ENCODE measurements at regions not wholly inside any gene's neighbourhood (a gene's known extent, or its start where the extent isn't known, plus 50 kb on each side); places are given as distances from the start of the nearest gene placed in this dataset.

DNA sequence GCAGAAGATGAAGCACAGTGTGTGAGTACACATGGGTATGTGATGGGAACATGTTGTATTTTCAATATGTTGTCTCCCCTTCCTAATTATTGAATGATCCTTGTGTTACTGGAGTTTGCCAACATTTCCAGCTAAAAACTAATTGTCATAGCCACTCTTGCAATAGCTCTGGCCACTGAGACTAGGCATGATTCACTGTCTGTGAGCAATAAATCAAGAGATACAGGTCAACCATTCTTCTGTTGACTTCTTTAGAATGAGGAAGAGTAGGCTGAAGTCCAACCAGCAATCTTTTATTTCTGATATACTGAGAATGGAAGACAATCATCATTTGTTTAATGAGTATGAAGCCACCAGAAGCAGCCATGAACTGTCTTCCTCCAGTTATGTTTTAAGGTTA lies 413.9 kb downstream of the SLITRK5 start:
- H3K4me1 Mint-ChIP-seq: no peaks in the 10 kb centered on the region
- no peaks in the 10 kb centered on the region for H3K9me3 Mint-ChIP-seq
- TF ChIP-seq, protein P1, sequence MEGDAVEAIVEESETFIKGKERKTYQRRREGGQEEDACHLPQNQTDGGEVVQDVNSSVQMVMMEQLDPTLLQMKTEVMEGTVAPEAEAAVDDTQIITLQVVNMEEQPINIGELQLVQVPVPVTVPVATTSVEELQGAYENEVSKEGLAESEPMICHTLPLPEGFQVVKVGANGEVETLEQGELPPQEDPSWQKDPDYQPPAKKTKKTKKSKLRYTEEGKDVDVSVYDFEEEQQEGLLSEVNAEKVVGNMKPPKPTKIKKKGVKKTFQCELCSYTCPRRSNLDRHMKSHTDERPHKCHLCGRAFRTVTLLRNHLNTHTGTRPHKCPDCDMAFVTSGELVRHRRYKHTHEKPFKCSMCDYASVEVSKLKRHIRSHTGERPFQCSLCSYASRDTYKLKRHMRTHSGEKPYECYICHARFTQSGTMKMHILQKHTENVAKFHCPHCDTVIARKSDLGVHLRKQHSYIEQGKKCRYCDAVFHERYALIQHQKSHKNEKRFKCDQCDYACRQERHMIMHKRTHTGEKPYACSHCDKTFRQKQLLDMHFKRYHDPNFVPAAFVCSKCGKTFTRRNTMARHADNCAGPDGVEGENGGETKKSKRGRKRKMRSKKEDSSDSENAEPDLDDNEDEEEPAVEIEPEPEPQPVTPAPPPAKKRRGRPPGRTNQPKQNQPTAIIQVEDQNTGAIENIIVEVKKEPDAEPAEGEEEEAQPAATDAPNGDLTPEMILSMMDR (IDR thresholded peaks at IDR 0.05): no peak
- no peaks in the 10 kb centered on the region for H3K27me3 Mint-ChIP-seq (ENCODE audit: low read depth, poor library complexity)
- no peaks in the 10 kb centered on the region for H3K36me3 Mint-ChIP-seq (ENCODE audit: low read depth)
- no peak overlapping the region for H3K27ac Mint-ChIP-seq
- DNase-seq: no peak
- H3K4me3 Mint-ChIP-seq: no peak overlapping the region

DNA sequence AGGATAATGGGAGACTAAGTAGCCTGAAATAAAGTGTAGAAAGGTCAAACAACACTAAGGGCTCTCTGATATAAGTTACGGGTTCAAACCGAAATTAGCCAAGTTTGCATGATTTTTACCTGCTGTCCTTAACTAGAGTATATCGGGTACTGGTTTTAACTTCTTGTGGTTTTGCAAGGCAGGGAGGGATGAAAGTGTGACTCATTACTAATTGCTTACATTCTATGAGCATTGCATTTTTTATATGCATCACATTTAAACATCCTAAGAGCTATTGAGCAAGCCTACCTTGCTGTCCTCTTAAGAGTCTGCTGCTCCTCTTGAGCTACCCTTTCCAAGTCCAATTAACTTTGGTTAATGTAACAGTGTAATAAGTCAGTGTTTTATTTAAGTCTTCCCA lies 415.4 kb downstream of the SLITRK5 start:
- peaks cover 3% of the 10 kb centered on the region for H3K9me3 Mint-ChIP-seq
- TF ChIP-seq, protein P1 (IDR thresholded peaks at IDR 0.05): no peak
- H3K4me3 Mint-ChIP-seq: no peak overlapping the region
- H3K36me3 Mint-ChIP-seq (ENCODE audit: low read depth): no peaks in the 10 kb centered on the region
- no peak overlapping the region for H3K27ac Mint-ChIP-seq
- DNase-seq: no peak
- no peaks in the 10 kb centered on the region for H3K4me1 Mint-ChIP-seq
- no peaks in the 10 kb centered on the region for H3K27me3 Mint-ChIP-seq (ENCODE audit: low read depth, poor library complexity)

DNA sequence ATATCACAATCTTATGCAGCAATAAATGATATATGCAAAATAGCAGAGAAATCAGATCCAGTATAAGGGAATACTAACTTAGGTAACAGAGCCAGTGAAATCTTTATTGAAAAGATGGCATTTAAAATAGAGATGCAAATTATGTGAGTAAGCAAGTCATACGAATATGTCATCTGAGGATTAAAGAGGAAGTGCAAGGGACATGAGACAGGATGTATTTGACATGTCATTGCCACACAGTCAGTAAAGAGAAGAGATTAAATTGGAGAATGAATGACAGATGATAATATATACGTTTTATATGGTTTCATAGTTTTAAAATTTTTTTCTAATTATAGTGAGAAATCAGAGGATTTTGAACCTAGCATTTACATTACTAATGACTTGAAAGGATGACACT lies 426.4 kb downstream of the SLITRK5 start:
- Mint-ChIP-seq H3K9me3 (peaks cover 5% of the 10 kb centered on the region), H3K36me3 (ENCODE audit: low read depth) (no peaks in the 10 kb centered on the region), H3K4me3 (no peak overlapping the region), H3K4me1 (no peaks in the 10 kb centered on the region), H3K27me3 (ENCODE audit: low read depth, poor library complexity) (peaks cover 2% of the 10 kb centered on the region), H3K27ac (no peak overlapping the region)
- TF ChIP-seq, protein P1 (IDR thresholded peaks at IDR 0.05): no peak
- DNase-seq: no peak

DNA sequence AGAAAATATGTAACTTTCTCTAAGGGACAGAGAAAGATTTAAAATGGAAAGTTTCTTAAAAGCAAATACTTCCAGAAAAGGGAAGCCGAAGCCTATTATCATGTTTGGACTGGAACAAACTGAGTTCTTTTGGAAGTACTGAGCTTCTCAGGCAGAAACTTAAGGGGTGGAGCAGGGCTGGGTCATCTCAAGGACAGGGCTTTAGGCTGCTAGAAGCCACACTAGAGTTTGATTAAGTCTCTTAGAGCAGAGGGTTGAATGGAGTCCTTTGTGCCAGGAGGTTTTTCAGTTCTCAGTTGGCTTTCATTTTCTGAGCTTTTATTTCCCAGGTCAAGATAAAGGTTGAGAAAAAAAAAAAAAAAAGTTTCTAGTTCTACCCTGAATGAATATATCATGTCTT lies 432.7 kb downstream of the SLITRK5 start:
- DNase-seq: no peak
- Mint-ChIP-seq H3K9me3 (peaks cover 5% of the 10 kb centered on the region), H3K36me3 (ENCODE audit: low read depth) (no peaks in the 10 kb centered on the region), H3K4me3 (no peak overlapping the region), H3K27ac (no peak overlapping the region), H3K4me1 (no peaks in the 10 kb centered on the region), H3K27me3 (ENCODE audit: low read depth, poor library complexity) (peaks cover 5% of the 10 kb centered on the region)
- TF ChIP-seq, protein P1 (IDR thresholded peaks at IDR 0.05): no peak

DNA sequence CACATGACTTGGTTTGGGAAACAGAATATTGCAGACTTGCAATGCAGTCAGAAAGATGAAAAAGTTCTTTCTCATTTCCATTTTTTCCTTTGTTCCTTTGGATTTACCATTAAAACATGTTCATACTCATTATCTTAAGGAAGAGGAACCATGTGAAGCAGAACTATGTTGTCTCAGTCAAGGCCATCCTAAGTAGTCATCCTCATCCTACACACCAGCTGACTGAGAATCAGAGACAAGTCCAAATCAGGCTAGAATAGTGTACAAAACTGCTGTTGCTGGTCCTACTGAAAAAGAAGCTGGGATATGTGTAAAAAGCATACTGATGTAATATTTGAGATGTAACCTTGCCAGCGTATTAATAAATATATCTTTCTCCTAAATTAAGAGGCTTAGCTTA lies 433.4 kb downstream of the SLITRK5 start:
- TF ChIP-seq, protein P1 (IDR thresholded peaks at IDR 0.05): no peak
- Mint-ChIP-seq H3K4me1 (no peaks in the 10 kb centered on the region), H3K36me3 (ENCODE audit: low read depth) (no peaks in the 10 kb centered on the region), H3K27me3 (ENCODE audit: low read depth, poor library complexity) (peaks cover 5% of the 10 kb centered on the region), H3K27ac (no peak overlapping the region), H3K9me3 (peaks cover 5% of the 10 kb centered on the region), H3K4me3 (no peak overlapping the region)
- no peak for DNase-seq

DNA sequence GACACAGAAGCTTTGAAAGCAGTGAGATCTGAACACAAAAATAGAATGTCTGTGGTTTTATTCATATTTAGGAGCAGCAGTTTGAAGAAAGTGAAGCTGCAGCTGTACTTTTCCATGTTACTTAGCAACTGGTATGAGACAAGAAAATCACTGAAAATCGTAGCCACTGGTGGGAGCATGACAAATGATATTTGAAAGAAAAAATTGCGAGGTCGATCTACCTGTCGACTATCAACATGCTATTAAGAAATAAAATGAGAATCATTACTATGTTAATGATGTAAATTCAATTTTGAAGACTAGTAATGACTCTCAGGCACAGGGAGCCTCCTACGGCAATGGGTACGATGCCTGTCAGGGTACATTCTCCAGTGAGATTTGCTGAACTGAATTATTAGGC lies 436.4 kb downstream of the SLITRK5 start:
- no peak overlapping the region for H3K4me3 Mint-ChIP-seq
- no peaks in the 10 kb centered on the region for H3K36me3 Mint-ChIP-seq (ENCODE audit: low read depth)
- DNase-seq: no peak
- no peaks in the 10 kb centered on the region for H3K9me3 Mint-ChIP-seq
- H3K27me3 Mint-ChIP-seq (ENCODE audit: low read depth, poor library complexity): peaks cover 3% of the 10 kb centered on the region
- H3K4me1 Mint-ChIP-seq: no peaks in the 10 kb centered on the region
- TF ChIP-seq, protein P1 (IDR thresholded peaks at IDR 0.05): no peak
- H3K27ac Mint-ChIP-seq: no peak overlapping the region
